Left forelimb (tissue), 1 donor: ENCODE measurements at regions not wholly inside any gene's neighbourhood (a gene's known extent, or its start where the extent isn't known, plus 50 kb on each side); places are given as distances from the start of the nearest gene placed in this dataset.

ENCODE experiments used
- DNase-seq: peaks from one replicate; pipeline ENCODE4 v3.0.0-alpha.2; 2018; ENCODE audit warnings: low spot score

- DNase-seq: no peak
Measured at GRCh38 chr6:153787341-153787606, 251.8 kb upstream of the OPRM1 start.

- DNase-seq: no peak
Measured at GRCh38 chr6:153781306-153781705, 257.7 kb upstream of the OPRM1 start.

GRCh38 chr6:153780011-153780410, 259.0 kb upstream of the OPRM1 start:
- no peak for DNase-seq

- no peak for DNase-seq
Measured at GRCh38 chr6:153778216-153778615, 260.8 kb upstream of the OPRM1 start.

- no peak for DNase-seq
Measured at GRCh38 chr6:153771577-153771976, 267.5 kb upstream of the OPRM1 start.

GRCh38 chr6:153767127-153767526, 271.9 kb upstream of the OPRM1 start:
- DNase-seq: no peak

- no peak for DNase-seq
Measured at GRCh38 chr6:153758516-153758915, 280.5 kb upstream of the OPRM1 start.

- no peak for DNase-seq
Measured at GRCh38 chr6:153735761-153736160, 303.3 kb upstream of the OPRM1 start.

- no peak for DNase-seq
Measured at GRCh38 chr6:153729189-153729588, 309.9 kb upstream of the OPRM1 start.

- no peak for DNase-seq
Measured at GRCh38 chr6:153727885-153728284, 311.2 kb upstream of the OPRM1 start.

GRCh38 chr6:153725456-153725855, 313.6 kb upstream of the OPRM1 start:
- DNase-seq: no peak

- no peak for DNase-seq
Measured at GRCh38 chr6:153720732-153721131, 318.3 kb upstream of the OPRM1 start.

GRCh38 chr6:153705429-153705828, 333.6 kb upstream of the OPRM1 start:
- DNase-seq: no peak

GRCh38 chr6:153702671-153703070, 336.4 kb upstream of the OPRM1 start:
- no peak for DNase-seq

GRCh38 chr6:153698637-153699036, 340.4 kb upstream of the OPRM1 start:
- DNase-seq: no peak

GRCh38 chr6:153698001-153698400, 341.0 kb upstream of the OPRM1 start:
- DNase-seq: no peak

- DNase-seq: no peak
Measured at GRCh38 chr6:153677522-153677921, 361.5 kb upstream of the OPRM1 start.

GRCh38 chr6:153673750-153674149, 365.3 kb upstream of the OPRM1 start:
- no peak for DNase-seq

- no peak for DNase-seq
Measured at GRCh38 chr6:153673225-153673624, 365.8 kb upstream of the OPRM1 start.

GRCh38 chr6:153670403-153671026, 368.5 kb upstream of the OPRM1 start:
- no peak for DNase-seq

- DNase-seq: no peak
Measured at GRCh38 chr6:153668758-153669157, 370.3 kb upstream of the OPRM1 start.

GRCh38 chr6:153662982-153663381, 376.1 kb upstream of the OPRM1 start:
- no peak for DNase-seq

- DNase-seq: no peak
Measured at GRCh38 chr6:153645326-153645725, 393.7 kb upstream of the OPRM1 start.

GRCh38 chr6:153644000-153644399, 395.0 kb upstream of the OPRM1 start:
- no peak for DNase-seq

- no peak for DNase-seq
Measured at GRCh38 chr6:153634416-153634815, 404.6 kb upstream of the OPRM1 start.
